Stimulated activated CD4-positive, alpha-beta T cell treated with anti-CD3 and anti-CD28 coated beads, Interleukin-1b, Interleukin-23, amount 100 ng/mL, for 24 hours (primary cell): ENCODE measurements at regions not wholly inside any gene's neighbourhood (a gene's known extent, or its start where the extent isn't known, plus 50 kb on each side); places are given as distances from the start of the nearest gene placed in this dataset.

Experiments
- DNase-seq, 4 experiments: peaks; one replicate each; pipeline ENCODE4 v3.0.0-alpha.2; 2020; ENCODE audit warnings: low read depth in 4 of 4, low spot score in 1 of 4

GRCh38 chr7:98467570-98468312 lies 66.9 kb upstream of the BAIAP2L1 start:
- no peak for DNase-seq

- DNase-seq: no peak
These were observed 64.1 kb upstream of the BAIAP2L1 start for GRCh38 chr7:98465022-98465421.

GRCh38 chr7:98464558-98464940 lies 63.7 kb upstream of the BAIAP2L1 start:
- DNase-seq: no peak

DNA sequence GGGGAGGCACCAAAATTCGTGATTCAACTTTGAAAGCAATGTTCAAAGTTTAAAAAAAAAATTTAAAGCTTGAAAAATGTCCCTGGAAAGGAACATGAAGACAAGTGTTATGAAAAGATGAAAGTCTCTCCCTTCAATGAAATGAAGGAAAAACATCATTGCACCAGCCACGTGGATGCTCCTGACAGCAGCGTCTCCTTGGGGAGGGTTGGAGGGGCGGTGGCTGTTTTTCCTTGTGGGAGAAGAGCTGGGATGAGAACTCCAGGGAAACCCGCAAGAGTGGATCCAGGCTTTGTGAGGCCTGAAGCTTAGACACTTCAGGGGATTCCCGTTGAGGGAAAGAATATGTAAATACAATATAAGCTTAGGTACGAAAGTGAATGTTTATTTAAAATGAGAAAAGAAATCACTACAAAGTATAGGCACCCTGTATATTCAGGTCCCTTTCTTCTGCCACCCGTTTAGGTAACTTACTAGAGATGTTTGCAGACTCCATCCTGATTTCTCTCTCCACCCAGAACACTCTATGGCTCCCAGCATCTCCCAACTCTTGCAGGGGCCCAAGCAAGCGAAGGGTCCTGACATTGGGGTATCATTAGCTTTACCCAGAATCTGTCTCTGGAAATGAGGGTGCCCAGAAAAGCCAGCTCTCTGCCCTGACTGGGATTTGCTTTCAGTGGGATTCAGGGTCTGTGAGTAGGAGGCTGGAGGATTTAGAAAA lies 63.1 kb upstream of the BAIAP2L1 start:
- no peak for DNase-seq

GRCh38 chr7:98462911-98463633 lies 62.2 kb upstream of the BAIAP2L1 start:
- no peak for DNase-seq

DNA sequence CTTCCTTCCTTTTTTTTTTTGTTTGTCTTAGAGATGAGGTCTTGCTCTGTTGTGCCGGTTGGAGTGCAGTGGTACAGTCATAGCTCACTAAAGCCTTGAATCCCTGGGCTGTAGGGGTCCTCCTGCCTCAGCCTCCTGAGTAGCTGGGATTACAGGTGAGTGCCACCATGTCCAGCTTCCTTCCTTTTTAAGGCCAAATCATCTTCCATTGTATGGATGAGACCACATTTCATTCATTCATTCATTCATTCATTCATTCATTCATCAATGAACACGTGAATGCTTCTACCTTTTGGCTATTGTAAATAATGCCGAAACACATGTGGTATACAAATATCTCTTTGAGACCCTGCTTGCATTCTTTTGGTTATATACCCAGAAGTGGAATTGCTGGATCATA lies 60.0 kb upstream of the BAIAP2L1 start:
- no peak for DNase-seq

GRCh38 chr7:98459529-98459928 lies 58.6 kb upstream of the BAIAP2L1 start:
- DNase-seq: no peak

DNA sequence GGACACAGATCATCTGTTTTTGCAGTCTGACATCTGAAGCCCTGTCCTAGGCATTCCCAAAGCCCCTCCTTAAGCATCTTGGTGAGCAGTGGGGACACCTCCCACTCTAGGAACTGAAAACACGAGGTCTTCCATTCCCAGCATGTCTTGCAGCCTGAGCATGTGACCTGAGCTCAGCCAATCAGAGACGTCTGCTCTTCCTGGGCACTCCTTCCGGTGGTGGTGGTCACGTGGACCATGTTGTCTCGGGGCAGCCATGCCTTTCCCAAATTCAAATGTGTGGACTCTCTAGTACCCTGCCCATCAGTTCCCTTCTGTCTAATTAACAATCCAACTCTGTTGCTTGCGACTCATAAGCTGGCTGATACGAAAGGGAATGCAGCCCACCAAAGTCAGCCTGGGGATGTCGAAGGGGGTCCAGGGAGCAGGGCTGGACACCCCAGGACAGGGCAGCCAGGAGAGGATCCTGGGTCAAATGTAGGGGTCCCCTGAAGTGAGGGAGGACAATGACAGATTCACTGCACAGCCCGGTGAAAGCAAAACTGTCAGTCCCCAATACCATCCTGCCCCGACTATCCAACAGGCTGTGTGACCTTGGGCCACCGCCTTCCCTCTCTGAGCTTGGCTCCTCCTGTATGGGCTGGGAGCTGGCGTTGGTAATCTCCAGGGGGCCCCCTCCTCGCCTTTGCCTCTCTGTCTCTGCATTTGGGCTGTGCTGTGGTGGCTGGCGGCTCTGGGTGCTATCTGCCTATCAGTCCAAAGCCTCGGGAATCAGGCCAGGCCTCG lies 57.4 kb upstream of the BAIAP2L1 start:
- no peak for DNase-seq

GRCh38 chr7:98456866-98457265 lies 56.0 kb upstream of the BAIAP2L1 start:
- DNase-seq: no peak

- no peak for DNase-seq
These were observed 51.9 kb upstream of the BAIAP2L1 start for GRCh38 chr7:98452791-98453190.
